H1 (cell line): ENCODE measurements at regions not wholly inside any gene's neighbourhood (a gene's known extent, or its start where the extent isn't known, plus 50 kb on each side); places are given as distances from the start of the nearest gene placed in this dataset.

Source experiments
- CTCF ChIA-PET: fragments of 300-600 bp; sonication (Branson Sonifier 250); formaldehyde crosslinking; loops from one replicate; lab custom pipeline; 2021; ENCODE audit not compliant: partially characterized antibody; lab: Charles Lee
- POLR2A ChIA-PET: fragments of 300-600 bp; sonication (Branson Sonifier 250); formaldehyde crosslinking; loops from one replicate; lab custom pipeline; 2021; ENCODE audit warnings: inconsistent platforms; ENCODE audit not compliant: partially characterized antibody; lab: Charles Lee
- DNase-seq, 2 experiments: peaks; one replicate each; pipeline versions ENCODE4 v3.0.0 to v3.0.0-alpha.2; 2010 to 2022; ENCODE audit warnings: low spot score in 2 of 2, low read depth in 1 of 2, mixed read lengths in 1 of 2
- FAIRE-seq: peaks from 2 replicates; lab custom pipeline; 2011; peaks lifted over from hg19 to GRCh38; lab: Jason Lieb, UNC
- H2AFZ ChIP-seq: 2 replicates; pipeline ENCODE4 v1.8.1; 2012; ENCODE audit warnings: low read length, inconsistent platforms
- H2AK5ac ChIP-seq: 2 replicates; pipeline ENCODE4 v1.6.1; 2013; ENCODE audit warnings: low read depth, low read length
- H2BK120ac ChIP-seq: replicated peaks from 2 replicates; pipeline ENCODE3; 2013; ENCODE audit warnings: low read depth, low read length, inconsistent platforms
- H2BK12ac ChIP-seq: 2 replicates; pipeline ENCODE4 v1.6.1; 2013; ENCODE audit warnings: low read depth, low read length
- H2BK15ac ChIP-seq: 2 replicates; pipeline ENCODE4 v1.6.1; 2013; ENCODE audit warnings: low read length
- H2BK20ac ChIP-seq: 2 replicates; pipeline ENCODE4 v1.6.1; 2013; ENCODE audit warnings: low read length
- H2BK5ac ChIP-seq: 2 replicates; pipeline ENCODE4 v1.6.1; 2013; ENCODE audit warnings: low read depth, low read length
- H3K14ac ChIP-seq: 2 replicates; pipeline ENCODE4 v1.6.1; 2013; ENCODE audit warnings: inconsistent platforms; ENCODE audit not compliant: insufficient read length
- H3K18ac ChIP-seq: 2 replicates; pipeline ENCODE4 v1.6.1; 2013; ENCODE audit warnings: low read length; ENCODE audit errors: extremely low read depth
- H3K23ac ChIP-seq: 2 replicates; pipeline ENCODE4 v1.6.1; 2013; ENCODE audit warnings: inconsistent platforms; ENCODE audit not compliant: insufficient read length
- H3K23me2 ChIP-seq: 2 replicates; pipeline ENCODE4 v1.6.1; 2013; ENCODE audit warnings: low read depth, low read length
- H3K27ac ChIP-seq: 2 replicates; pipeline ENCODE4 v1.6.1; 2011; ENCODE audit warnings: low read depth, low read length, inconsistent platforms
- H3K27me3 ChIP-seq, 4 experiments: replicated peaks in 1 of 4; 1 replicate in 1 of 4; 2 replicates in 3 of 4; pipeline versions ENCODE4 v1.6.1 to v1.8.1; 2011 to 2013; ENCODE audit warnings: low read length in 3 of 4, mild to moderate bottlenecking in 3 of 4, inconsistent platforms in 2 of 4, mixed read lengths in 2 of 4, moderate library complexity in 1 of 4; ENCODE audit not compliant: control insufficient read depth in 3 of 4, insufficient read depth in 3 of 4; ENCODE audit errors: extremely low read depth in 1 of 4
- H3K36me3 ChIP-seq, 4 experiments: 2 replicates each; pipeline versions ENCODE4 v1.6.1 to v1.8.1; 2011 to 2013; ENCODE audit warnings: mild to moderate bottlenecking in 4 of 4, low read length in 3 of 4, moderate library complexity in 2 of 4, control low read depth in 1 of 4, inconsistent platforms in 1 of 4; ENCODE audit not compliant: insufficient read depth in 4 of 4, control insufficient read depth in 2 of 4
- H3K4ac ChIP-seq: replicated peaks from 2 replicates; pipeline ENCODE3; 2013; ENCODE audit warnings: low read length, low read depth, mixed read lengths, inconsistent platforms; ENCODE audit not compliant: insufficient read length
- H3K4me1 ChIP-seq, 4 experiments: replicated peaks in 1 of 4; 1 replicate in 1 of 4; 2 replicates in 3 of 4; pipeline versions ENCODE4 v1.6.1 to v1.8.1; 2011 to 2013; ENCODE audit warnings: low read length in 3 of 4, inconsistent platforms in 2 of 4, mixed read lengths in 1 of 4; ENCODE audit not compliant: insufficient read depth in 4 of 4, control insufficient read depth in 3 of 4
- H3K4me2 ChIP-seq, 2 experiments: 2 replicates each; pipeline versions ENCODE4 v1.6.1 to v1.8.1; 2011 to 2013; ENCODE audit warnings: low read depth in 2 of 2, low read length in 2 of 2, control low read depth in 1 of 2, inconsistent platforms in 1 of 2, mild to moderate bottlenecking in 1 of 2; ENCODE audit not compliant: insufficient read depth in 1 of 2
- H3K4me3 ChIP-seq, 4 experiments: fragments of 200-600, 300-600 bp in 1 of 4; sonication (generic), shearing (Covaris generic), sonication (Bioruptor Twin) in 1 of 4; 2 replicates each; pipeline versions ENCODE4 v1.5.1 to v1.8.1; 2011 to 2016; ENCODE audit warnings: low read length in 4 of 4, low read depth in 3 of 4, control low read depth in 2 of 4, inconsistent platforms in 2 of 4, mild to moderate bottlenecking in 2 of 4, mixed read lengths in 1 of 4, moderate library complexity in 1 of 4; ENCODE audit not compliant: insufficient read depth in 2 of 4; ENCODE audit errors: extremely low read depth in 1 of 4
- H3K56ac ChIP-seq: replicated peaks from 2 replicates; pipeline ENCODE3; 2013; ENCODE audit warnings: low read depth, mild to moderate bottlenecking, mixed read lengths, low read length, inconsistent platforms; ENCODE audit not compliant: insufficient read length
- H3K79me1 ChIP-seq: 2 replicates; pipeline ENCODE4 v1.6.1; 2013; ENCODE audit warnings: low read depth, low read length, control low read depth
- H3K79me2 ChIP-seq, 2 experiments: 2 replicates each; pipeline versions ENCODE4 v1.6.1 to v1.8.1; 2012 to 2013; ENCODE audit warnings: low read length in 2 of 2, mild to moderate bottlenecking in 2 of 2, inconsistent platforms in 1 of 2; ENCODE audit not compliant: insufficient read depth in 2 of 2, control insufficient read depth in 1 of 2
- H3K9ac ChIP-seq, 4 experiments: replicated peaks in 1 of 4; 1 replicate in 1 of 4; 2 replicates in 3 of 4; pipeline versions ENCODE4 v1.6.1 to v1.8.1; 2011 to 2013; ENCODE audit warnings: low read depth in 3 of 4, low read length in 3 of 4, control low read depth in 2 of 4, mild to moderate bottlenecking in 2 of 4, moderate library complexity in 2 of 4, inconsistent platforms in 1 of 4; ENCODE audit errors: extremely low read depth in 1 of 4
- H3K9me3 ChIP-seq, 2 experiments: 2 replicates each; pipeline versions ENCODE4 v1.6.1 to v1.8.1; 2012 to 2013; ENCODE audit warnings: mild to moderate bottlenecking in 2 of 2, moderate library complexity in 2 of 2, control low read depth in 1 of 2, inconsistent platforms in 1 of 2, low read depth in 1 of 2, low read length in 1 of 2, mixed read lengths in 1 of 2; ENCODE audit not compliant: insufficient read depth in 2 of 2
- H4K20me1 ChIP-seq, 2 experiments: replicated peaks in 1 of 2; 2 replicates each; pipeline versions ENCODE3 to v1.8.1; 2011 to 2013; ENCODE audit warnings: inconsistent platforms in 2 of 2, low read length in 2 of 2, mild to moderate bottlenecking in 1 of 2; ENCODE audit not compliant: insufficient read depth in 2 of 2, control insufficient read depth in 1 of 2
- H4K5ac ChIP-seq: 2 replicates; pipeline ENCODE4 v1.6.1; 2013; ENCODE audit warnings: low read length, low read depth, mixed read lengths, inconsistent platforms; ENCODE audit not compliant: insufficient read length
- H4K8ac ChIP-seq: 2 replicates; pipeline ENCODE4 v1.8.0; 2013; ENCODE audit warnings: mild to moderate bottlenecking, moderate library complexity, low read length, inconsistent platforms; ENCODE audit not compliant: insufficient read depth; ENCODE audit errors: extremely low read depth
- H4K91ac ChIP-seq: replicated peaks from 2 replicates; pipeline ENCODE3; 2013; ENCODE audit warnings: low read length, mixed read lengths, inconsistent platforms; ENCODE audit not compliant: insufficient read length
- CBX5 ChIP-seq: fragments of 300-800, 300-1000 bp; sonication (generic); IDR thresholded peaks from 2 replicates; pipeline ENCODE4 v1.7.1; 2016; ENCODE audit warnings: antibody characterized with exemption, low read length, low read depth
- RNF2 ChIP-seq: fragments of 200-900, 300-1000 bp; sonication (generic); IDR thresholded peaks from 2 replicates; pipeline ENCODE4 v1.7.1; 2016; ENCODE audit warnings: borderline replicate concordance, low read depth, mild to moderate bottlenecking, antibody characterized with exemption, low read length; ENCODE audit not compliant: poor library complexity, severe bottlenecking; ENCODE audit errors: missing control alignments
- WGBS, 2 experiments: shearing (Covaris generic) in 1 of 2; methylation state at CpG; one replicate each; pipeline versions ENCODE4 v1.1.6 to v1.1.7; 2013 to 2015; ENCODE audit warnings: low lambda C conversion rate in 2 of 2, mixed read lengths in 2 of 2, inconsistent platforms in 1 of 2, low coverage in 1 of 2, missing lambda C conversion rate in 1 of 2; ENCODE audit not compliant: insufficient replicate concordance in 2 of 2, insufficient coverage in 1 of 2, insufficient read length in 1 of 2; ENCODE audit errors: extremely low coverage in 1 of 2, missing lambda C conversion rate in 1 of 2; 5-methylcytosine and 5-hydroxymethylcytosine counted together

DNA sequence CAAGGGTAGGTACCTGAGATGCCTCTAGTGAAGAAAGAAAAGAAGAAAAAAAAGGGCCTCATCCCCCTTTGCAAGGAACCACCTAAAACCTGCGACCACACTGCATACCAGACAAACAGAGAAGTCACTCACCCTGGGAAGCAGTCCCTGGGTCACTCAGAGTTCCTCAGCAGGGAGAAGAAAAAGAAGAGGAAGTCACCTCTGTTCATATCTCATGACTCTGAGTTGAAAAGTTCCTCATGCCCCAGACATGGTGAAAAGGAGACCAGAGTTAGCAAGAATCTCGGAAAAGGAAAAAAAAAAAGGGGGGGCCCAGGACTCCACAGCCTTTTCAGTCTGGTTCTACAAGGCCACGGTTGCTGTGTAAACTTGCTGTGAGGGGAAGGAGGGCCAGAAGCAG is 478.4 kb upstream of the NRXN1 start:
- POLR2A ChIA-PET = no interaction called here
- no peak for TF ChIP-seq RNF2
- no peak for TF ChIP-seq CBX5

More for the DNA sequence above, 478.4 kb upstream of the NRXN1 start:
- Histone ChIP-seq H3K56ac (no peak overlapping the region), H4K5ac (no peak overlapping the region), H3K9ac (no peak overlapping the region), H3K27ac (no peak overlapping the region), H3K4me2 (no peak overlapping the region), H2BK120ac (no peak overlapping the region), H3K23me2 (no peaks in the 10 kb centered on the region), H3K4me1 (no peaks in the 10 kb centered on the region), H3K36me3 (no peaks in the 10 kb centered on the region), H2BK15ac (no peak overlapping the region), H3K14ac (no peak overlapping the region), H2AK5ac (no peak overlapping the region), H2AFZ (no peak overlapping the region), H3K18ac (no peak overlapping the region), H3K79me2 (no peaks in the 10 kb centered on the region), H3K4me3 (no peak overlapping the region), H3K9me3 (no peaks in the 10 kb centered on the region), H3K79me1 (no peaks in the 10 kb centered on the region), H3K4ac (no peak overlapping the region), H2BK20ac (no peak overlapping the region), H4K91ac (no peak overlapping the region), H2BK5ac (no peak overlapping the region), H4K20me1 (no peaks in the 10 kb centered on the region), H2BK12ac (no peak overlapping the region), H4K8ac (no peak overlapping the region), H3K27me3 (no peaks in the 10 kb centered on the region), H3K23ac (no peak overlapping the region)
- 89% methylated on average over 2 of the region's 3 CpGs; no CpG with 5 or more reads in 1 of the 2 experiments for WGBS, 2 experiments
- DNase-seq = no peak
- CTCF ChIA-PET = no interaction called here
- no peak for FAIRE-seq
